Renal cortex interstitium (tissue), 11 donors: ENCODE measurements at regions not wholly inside any gene's neighbourhood (a gene's known extent, or its start where the extent isn't known, plus 50 kb on each side); places are given as distances from the start of the nearest gene placed in this dataset.
A peak's percentile ranks its signal among the peaks of the same experiment; 100 is the strongest.

Source experiments
- DNase-seq, 11 donors: peaks; one replicate each; pipeline ENCODE4 v3.0.0-alpha.2; 2013; ENCODE audit warnings: low read depth in 9 of 11, low spot score in 4 of 11; ENCODE audit errors: extremely low read depth in 1 of 11

DNA sequence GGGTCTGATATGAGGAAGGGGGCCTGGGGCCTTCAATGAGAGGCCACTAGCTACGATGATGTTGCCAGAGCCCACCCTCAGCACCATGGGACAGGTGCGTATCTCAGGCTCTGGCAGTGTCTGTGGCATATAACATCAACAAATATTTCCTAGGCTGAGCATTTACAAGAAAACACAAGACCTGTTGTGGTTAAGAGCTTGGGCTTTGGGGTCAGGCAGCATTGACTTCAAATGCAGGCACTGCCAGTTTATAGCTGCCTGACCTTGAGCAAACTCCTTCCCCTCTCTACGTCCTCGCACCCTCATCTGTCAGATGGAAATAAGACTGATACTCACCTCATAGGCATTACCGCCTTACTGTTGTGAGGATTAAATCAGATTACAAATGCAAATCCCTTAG is 156.0 kb downstream of the KATNAL1 start:
- DNase-seq: no peak

DNA sequence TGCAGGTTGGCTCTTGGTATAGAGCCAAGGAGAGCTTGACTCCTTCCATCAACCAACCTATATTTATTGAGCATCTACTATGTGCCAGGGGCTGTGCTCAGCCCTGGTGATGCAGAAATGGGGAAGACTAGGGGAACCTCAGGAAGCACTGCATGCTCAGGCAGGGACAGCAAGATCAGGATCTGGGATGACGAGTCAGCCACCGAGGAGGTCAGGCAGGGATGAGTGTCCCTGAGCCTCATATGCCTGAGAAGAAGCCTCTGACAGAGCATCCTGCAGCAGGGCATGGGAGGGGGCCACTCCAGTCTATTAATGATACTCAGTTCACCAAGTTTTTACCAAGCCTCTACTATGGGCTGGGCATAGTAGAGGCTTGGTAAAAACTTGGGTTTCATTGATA is 158.1 kb downstream of the KATNAL1 start:
- no peak for DNase-seq

DNA sequence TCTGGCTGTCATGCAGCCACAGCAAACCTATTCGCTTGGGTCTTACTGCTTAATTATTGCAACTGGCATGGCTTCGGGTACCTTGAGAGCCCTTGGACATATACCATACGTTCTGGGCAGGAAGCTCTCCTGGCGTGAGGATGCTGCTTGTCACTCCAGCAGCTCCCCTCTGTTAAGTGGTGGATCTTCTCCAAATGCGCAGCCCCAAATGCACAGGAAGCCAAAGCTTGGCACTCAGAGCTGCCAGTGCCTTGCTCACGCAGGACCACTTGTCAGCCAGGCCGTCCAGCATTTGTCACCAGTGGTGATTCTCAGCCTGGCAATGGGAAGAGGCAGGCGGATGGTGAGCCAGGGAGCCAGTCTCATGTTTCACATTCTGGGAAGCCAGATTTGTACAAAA is 158.6 kb downstream of the KATNAL1 start:
- DNase-seq: no peak

DNA sequence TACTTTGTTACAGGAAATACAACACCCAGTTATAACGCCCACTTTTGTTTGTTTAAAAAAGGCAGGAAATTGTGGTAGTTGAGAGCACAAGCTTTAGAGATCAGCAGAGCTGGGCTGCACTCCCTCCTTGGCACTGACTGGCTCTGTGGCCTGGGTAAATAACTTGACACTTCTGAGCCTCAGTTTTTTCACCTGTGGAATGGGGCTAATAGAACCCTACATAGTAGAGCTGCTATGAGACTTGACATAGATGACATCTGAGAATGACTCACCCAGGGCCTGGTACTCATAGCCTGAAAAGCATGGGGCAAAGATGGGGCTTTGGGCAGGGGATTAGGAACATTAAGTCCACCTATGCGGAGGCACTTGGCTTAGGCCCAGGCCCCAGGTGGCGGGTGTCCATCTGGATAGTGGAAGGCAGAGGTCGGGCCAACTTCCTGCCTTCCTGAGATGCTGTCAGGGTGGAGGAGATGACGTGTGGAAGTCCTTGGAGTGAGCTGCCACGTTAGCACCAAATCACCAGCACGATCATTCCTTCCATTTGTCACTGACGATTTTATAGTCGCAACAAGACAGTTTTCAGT is 159.1 kb downstream of the KATNAL1 start:
- DNase-seq: no peak

DNA sequence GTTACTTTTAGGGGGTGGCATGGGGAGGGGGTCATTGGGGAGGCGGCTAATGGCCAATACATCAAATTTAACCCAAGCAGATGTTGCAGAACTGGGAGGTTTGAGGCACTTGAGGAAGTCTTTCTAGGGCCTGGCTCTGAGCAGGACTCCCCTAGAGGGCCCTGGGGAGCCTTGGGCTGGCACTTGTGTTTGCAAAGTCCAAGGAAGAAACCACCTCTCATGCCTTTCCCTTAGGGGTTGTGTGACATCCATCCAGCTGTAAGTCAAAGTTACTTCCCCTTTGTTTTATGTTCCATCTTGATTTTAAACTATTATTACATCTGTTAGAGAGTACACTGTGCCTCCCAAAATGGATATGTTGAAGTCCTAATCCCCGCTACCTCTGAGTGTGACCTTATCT is 159.9 kb downstream of the KATNAL1 start:
- no peak for DNase-seq

DNA sequence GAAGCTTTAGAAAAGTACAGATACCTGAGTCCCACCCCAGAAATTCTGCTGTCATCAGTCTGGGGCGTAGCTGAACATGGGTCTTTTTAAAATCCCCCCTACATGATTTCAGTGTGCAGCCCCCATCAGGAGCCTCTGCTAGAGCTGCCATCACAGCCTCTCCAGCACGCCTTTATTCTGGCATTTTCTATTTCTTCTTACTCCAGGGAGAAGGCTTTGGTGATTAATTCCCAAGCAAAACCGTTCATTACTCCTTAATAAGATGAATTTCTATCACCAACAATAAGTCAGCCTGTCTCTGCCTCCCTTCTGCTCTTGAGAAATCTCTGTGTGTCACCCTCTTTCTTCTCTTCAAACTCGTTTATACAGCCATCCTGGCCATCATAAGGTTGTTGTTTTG is 160.3 kb downstream of the KATNAL1 start:
- DNase-seq: no peak

DNA sequence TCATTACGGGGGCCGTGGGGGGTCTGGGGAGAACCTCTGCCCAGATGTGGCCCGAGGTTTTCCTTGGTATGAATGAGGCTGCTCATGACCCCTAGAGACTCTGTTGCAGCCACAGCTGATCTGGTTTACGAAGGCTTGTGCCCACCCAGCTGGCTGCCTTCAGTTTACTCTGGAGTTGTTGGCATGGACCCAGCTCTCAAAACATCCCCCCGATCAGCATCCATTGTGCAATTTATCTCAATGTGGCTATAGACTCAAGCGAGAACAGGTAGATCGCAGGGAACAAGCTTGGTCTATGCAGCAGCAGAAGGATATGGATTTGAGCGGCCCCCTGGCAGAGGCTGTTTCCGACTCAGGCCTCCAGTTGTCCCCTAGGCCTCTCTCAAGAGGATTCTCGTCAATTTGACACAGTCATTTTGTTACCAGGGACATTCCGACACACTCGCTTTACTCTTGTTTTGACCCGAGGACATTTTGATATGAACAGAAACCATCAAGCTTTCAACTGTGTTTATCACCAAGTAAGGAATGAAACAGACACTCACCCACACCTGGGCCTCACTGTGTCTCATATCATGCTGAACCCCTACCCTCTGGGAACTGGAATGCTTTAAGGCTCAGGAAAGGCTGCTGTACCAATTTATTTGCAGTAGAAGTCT is 161.5 kb downstream of the KATNAL1 start:
- no peak for DNase-seq

DNA sequence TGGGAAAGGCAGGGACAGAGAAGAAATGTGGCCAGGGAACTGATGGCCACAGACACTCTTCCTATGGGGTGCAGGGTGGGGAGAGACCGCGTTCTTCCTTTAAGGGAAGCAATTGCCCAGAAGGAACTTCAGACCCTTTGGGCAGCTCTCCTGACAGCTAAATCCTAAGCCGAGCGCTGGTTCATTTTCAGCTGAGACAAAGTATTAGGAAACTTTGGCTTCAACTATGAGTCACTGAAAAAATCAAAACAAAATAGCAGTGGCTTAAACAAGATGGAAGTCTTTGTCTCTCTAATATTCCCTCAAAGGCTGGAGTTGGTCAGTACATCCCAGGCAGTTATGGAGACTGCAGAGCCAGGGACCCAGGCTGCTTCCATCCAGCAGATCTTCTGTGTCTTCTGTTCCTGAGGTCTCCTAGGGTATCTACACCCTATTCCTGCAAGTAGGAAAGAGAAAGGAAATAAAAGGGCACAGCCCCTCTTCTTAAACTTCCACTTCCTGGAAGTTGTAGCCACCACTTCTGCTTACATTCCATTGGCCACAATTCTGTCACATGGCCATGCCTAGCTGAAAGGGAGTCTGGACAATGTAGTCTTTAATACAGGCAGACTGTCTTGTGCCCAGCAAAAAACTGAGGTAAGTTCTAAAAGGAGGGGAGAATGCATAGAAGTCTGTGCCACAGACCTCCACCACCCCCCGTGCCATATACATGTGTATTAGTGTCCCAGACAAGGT is 163.5 kb downstream of the KATNAL1 start:
- DNase-seq: no peak

DNA sequence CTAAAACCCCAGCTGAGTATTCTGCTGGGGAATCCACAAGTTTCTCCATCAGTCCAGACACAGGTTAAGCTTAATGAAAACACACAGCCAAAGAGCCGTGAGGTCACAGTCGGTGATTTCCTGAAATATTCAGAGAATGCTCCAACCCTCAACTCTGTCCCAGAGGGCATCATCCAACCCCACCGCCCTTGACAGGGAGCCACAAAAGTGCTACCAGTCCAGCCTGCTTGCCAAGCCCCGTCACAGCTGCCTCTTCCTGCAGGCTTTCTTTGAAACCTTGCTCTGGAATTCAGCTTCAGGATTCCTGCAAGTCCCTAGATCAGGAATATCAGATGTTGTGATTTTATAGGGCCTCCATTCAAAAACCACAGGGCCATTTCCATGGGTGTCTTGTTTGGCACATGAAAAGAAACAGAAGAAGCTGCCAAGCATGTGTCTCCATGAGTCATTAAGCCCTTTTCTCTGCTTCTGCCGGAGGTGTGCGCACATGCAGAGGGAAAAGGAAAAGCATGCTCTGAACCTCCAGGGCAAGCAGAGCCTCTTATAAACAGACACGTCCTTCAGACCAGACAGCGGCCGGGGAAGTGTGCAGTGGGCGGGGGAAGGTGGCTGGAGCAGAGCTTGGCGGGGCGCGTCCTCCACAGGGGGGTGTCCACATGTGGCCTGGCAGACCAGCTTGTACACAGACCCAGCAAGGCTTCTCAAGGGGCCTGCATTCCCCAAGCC is 164.7 kb downstream of the KATNAL1 start:
- peak in 8 of 11 donors; percentile 19 to 54 (median 38) for DNase-seq

DNA sequence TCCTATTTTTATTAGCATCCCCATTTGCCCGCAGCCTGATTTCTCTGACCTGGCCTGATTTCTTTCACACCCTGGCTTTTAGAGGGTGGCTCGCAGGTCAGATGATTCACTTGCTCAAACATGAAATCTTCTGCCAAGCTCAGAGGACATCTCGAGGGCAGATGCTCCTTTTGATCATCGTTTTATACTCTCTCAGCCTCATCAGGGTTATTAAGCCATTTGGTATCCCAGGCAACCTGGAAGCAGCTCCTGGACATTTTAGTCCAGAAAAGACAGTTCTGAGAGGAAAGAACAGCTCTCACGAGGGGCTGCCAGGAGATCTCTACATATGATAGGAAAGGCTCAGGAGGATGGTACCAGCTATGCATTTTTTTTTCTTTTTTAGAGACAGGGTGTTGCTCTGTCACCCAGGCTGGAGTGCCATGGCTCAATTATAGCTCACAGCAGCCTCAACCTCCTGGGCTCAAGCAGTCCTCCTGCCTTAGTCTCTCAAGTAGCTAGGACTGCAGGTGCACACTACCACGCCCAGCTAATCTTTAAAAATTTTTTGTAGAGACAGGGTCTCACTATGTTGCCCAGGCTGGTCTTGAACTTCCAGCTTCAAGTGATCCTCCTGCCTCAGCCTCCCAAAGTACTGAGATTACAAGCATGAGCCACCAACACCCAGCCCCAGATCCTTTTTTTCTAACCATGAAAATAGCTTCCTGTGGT is 165.4 kb downstream of the KATNAL1 start:
- DNase-seq: no peak

DNA sequence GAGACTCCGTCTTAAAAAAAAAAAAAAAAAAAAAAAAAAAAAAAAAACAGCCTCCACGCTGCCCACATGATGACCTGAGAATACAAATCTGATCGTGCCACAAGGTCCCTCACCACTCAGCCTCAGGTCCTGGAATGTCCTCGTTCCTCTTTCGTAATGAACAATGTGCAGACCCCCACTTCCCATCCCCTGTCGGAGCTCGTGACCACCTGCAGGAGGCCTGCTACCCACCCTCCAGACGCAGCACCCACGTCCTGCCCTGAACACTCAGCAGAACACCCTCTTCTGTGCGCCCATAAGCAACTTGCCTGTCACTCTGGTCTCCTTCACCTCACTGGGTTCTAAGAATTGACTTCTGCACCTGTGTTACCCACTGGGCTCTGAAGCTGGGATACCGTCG is 166.4 kb downstream of the KATNAL1 start:
- no peak for DNase-seq

DNA sequence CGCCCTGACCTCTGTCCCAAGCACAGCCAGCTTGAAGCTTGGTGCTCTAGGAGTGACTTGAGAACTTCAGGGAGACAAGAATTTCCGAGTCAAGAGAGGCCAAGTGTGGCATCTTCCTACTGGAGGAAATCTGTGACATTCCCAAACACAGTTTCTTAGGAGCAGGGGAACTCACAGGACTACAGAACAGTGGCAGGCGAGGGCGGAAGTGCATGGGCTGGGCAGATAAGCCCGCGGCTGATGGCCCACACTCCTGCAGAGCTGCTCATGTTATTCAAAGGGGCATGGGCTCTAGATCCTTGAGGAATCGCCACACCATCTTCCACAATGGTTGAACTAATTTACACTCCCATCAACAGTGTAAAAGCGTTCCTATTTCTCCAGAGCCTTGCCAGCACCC is 168.8 kb downstream of the KATNAL1 start:
- no peak for DNase-seq

DNA sequence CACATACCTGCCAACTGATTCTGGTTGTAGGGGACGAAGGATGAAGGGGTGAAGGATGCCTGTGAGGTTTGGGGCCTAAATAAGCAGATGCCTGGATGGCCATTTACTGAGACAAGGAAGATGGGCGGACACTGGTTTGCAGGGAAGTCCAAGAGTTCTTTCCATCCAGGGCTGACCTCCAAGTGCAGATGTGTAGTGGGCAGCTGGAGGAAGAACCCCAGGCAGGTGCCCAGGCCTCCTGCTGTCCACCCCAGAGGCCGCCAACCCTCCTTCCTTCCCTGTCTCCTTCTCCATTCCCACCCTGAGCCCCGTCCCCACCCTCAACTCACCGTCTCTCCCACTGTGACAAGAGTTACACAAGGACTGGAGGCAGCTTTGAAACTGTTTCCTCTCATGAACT is 171.5 kb downstream of the KATNAL1 start:
- DNase-seq: no peak

DNA sequence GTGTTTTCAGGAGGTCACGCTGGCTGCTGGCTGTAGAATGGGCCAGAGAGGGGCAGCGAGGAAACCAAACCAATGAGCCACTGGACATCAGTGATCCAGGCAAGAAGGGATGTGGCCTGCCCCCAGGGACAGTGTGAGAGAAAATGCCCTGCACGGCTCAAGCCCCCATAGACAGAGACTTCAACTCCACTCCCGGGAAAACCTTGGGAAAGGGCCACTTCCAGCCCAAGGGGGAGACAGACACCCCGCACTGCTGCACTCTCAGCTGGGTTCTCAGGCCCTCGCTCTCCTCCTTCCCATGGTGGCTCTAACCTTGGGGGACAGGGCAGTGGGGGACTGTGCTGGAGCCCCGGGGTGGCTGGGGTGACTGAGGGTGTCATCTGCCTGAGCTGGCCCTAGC is 172.0 kb downstream of the KATNAL1 start:
- no peak for DNase-seq

DNA sequence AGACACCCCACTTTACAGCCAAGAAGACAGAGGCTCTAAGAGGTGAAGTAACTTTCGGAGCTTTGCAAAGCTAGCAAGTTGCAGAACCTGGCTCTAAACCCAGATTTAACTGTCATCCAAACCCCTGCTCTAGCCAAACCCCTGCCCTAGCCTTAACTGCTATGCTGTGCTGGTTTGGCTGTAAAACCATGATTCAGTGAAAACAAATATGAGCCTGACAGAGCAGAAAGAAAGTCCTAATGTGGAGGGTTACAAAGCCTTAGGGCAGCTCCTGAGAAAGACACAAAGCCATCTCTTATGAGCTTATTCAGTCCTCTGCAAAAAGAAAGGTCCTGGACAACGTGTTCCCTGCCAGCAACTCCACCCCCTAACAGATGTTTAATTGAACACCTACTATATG is 172.8 kb downstream of the KATNAL1 start:
- DNase-seq: no peak

DNA sequence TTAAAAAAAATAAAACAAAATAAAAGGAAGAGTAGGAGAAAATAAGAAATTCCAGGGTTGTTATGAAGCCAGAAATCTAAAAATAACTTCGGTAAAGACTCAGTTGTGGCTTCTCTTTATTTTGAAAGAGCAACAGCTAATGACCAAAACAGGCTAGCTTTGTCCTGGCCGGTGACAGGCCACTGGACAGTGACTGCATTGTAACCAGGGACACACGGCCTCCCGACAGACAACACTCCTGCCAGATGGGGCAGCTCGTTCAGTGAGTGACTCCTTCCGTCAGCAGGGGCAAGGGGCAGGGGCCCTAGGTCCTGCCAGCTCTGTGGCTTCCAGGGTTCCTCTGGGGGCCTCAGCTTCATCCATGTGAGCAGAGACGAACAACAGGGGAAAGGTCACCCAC is 173.4 kb downstream of the KATNAL1 start:
- no peak for DNase-seq

DNA sequence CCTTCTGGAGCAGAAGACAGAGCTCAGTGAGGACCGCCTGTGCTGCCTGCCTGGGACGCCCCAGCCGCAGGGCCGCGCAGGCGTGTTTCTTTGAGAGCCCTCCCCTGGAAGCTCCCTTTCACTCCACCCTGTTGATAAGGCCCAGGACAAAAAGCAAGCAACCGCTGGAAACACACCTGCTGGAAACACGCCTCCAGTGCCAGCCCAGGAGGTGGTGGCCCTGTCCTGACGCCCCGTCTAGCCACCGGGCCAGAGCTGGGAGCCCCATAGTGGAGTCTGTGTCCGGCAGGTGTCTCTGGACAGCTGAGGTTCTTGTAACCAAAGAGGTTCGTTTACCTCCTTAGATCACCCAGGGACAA is 173.8 kb downstream of the KATNAL1 start:
- DNase-seq: no peak

DNA sequence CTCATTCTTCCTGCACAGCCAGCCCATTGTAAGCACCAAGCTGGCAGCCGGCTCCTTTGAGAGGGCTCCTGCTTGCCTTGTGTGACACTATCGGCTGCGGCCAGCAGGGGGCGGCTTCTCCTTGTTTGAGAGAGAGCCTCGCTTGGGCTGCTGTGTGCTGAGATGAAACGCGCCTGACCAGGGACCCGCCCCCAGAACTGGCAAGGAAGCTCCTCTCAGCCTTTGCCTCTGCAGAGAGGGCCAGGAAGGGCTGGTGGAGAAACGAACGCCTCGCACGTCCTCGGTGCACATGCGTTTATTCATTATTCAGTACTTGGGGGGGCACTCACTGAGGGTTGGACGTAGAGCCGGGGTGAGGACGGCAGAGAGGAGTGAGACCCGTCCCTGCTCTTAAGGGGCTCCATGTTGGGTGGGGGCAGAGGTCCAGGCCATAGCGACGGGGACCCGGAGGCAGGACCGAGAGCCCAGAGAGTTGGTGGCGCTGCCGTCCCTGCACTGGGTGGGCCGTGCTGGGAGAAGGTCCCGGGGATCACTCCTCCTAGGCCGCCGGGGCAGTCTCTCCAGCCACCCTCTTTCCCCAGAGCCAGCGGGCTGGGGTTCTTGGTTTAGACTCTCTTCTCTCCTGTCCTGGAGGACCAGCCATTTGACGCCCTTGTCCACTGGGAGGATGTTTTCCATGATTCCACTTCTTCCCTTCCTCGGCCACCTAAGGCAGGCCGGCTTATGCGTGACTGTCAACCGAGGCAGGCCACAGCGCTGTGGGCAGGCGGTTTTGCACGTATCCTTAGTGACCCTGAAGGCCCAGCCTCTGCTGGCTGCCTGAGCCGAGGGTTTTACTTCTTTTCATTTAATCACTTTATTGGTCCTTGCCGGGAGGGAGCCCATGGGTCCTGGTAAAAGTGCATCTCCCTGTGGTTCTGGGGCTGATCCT is 174.5 kb downstream of the KATNAL1 start:
- DNase-seq: peak; percentile 78 to 93 (median 89)
